Stimulated activated CD8-positive, alpha-beta memory T cell treated with anti-CD3 and anti-CD28 coated beads, Interleukin-7, amount 100 ng/mL, for 48 hours (primary cell): ENCODE measurements at regions not wholly inside any gene's neighbourhood (a gene's known extent, or its start where the extent isn't known, plus 50 kb on each side); places are given as distances from the start of the nearest gene placed in this dataset.
"Not testable (repeated sequence)": the region's sequence is repeated elsewhere in the genome, so short reads cannot be mapped to it uniquely, and the experiment has no call there.

Source experiments
- DNase-seq, 2 donors: peaks; one replicate each; pipeline ENCODE4 v3.0.0-alpha.2; 2020; ENCODE audit warnings: low read depth in 1 of 2; ENCODE audit errors: extremely low read depth in 1 of 2

DNA sequence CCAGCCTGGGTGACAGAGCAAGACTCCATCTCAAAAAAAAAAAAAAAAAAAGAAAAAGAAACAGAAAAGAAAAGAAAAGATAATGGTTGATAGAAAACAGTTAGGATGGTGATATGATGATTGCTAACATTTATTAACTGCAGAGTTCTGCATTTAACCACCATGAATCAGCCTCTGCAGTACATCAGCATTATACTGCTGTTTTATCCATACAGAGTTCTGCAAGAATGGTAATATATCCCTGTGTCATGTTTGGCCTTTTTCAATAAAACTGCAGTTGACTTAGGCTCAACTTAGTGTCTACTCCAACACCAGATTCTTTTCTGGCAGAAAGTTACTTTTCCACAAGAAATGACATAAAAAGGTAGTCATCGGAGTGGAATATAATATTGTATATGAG is 62.6 kb downstream of the DUSP6 start:
- no peak for DNase-seq

GRCh38 chr12:89288959-89289358 is 63.3 kb downstream of the DUSP6 start:
- no peak for DNase-seq

DNA sequence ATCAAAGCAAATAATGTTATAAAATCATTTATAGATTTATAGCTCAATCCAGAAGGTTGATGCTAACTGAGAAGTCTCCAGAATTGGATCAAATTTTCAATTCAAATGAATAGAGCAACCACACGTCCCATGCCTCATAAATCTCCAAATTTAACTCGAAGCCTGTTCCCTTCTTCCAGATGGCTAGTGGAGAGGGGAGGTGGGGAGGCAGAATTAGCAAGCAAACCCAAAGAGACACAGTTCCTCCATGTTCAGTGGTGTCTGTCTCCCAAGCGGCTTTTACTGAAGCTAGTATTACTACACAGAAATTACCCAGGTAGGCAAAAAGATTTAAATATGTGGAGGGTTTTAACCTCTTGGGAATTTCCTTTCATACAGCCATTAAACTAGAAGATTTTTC is 65.8 kb downstream of the DUSP6 start:
- DNase-seq = no peak

DNA sequence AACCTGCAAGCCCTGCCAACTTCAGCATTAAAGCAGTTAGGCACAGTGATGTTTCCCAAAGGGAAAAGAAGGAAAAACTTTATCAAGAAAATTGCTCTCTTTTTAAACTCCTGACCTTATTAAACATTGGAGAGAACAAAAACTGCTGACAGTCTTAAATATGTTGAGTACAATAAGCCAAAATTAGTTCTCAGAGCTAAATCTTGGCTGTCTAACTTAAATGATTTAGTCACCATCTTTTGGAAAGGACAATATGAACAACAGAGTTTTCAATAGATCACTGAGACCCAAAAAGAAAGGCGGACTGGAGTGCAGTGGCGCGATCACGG is 70.8 kb downstream of the DUSP6 start:
- no peak for DNase-seq

DNA sequence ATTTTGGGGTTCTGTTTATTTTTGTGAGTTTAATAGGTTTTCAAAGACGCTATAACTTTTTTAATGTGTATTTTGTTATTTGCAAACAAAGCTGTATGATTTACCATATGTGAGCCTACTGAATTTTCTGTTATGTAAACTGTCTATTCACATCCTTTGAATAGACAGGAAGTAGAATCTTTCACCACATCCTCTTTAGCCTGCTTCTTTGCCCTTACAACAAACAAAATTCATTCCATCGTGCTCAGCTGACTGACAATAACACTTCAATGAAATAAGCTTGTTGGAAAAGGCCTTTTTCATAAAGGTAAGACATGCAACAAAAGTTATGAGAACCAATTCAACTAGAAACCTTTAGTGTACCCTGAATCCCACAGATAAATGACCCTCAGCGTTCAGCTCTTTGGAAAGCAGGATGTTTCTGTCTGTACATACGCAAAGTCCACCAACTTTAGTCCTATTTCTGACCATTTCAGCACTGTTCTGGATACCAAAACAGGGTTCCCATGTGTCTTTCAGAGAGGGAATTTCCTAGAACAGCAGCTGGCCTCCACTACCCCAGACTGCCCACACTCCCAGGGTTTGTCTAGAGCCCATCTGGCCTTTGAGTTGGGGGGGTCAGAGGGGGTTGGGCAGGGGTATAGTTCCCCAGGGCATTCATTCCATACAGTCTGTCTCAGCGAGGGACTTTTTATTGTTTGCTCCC is 71.3 kb downstream of the DUSP6 start:
- no peak for DNase-seq

DNA sequence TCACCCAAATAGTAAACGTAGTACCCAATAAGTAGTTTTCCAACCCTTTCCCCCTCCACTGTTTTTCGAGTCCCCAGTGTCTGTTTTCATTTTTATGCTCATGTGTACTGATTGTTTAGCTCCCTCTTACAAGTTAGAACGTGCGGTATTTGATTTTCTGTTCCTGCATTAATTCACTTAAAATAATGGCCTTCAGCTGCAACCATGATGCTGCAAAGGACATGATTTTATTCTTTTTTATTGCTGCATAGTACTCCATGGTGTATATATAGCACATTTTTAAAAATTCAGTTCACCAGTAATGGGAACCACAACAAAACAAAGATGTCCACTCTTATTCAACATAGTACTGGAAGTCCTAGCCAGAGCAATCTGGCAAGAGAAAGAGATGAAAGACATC is 72.8 kb downstream of the DUSP6 start:
- DNase-seq = no peak

- no peak for DNase-seq
These were observed 73.4 kb downstream of the DUSP6 start for GRCh38 chr12:89278862-89279261.

DNA sequence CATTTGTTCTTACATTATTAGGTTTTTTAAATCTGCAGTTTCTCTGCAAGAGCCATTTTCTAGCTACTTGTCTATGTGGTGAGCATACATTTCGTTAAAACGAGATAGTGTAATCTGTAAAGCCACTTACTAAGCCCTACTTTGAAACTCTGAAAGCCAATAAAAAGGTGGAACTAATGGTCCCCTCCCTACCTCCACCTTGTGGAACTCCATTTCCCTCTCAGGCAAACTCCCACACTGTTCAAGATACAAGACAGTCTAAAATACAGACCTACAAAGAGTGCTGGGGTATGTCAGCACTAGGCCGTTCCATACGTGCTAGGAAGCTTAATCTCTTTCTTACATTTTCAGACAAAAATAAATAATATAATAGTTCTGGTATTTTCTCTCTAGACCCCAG is 74.1 kb downstream of the DUSP6 start:
- no peak for DNase-seq

GRCh38 chr12:89276860-89277259 is 75.4 kb downstream of the DUSP6 start:
- DNase-seq = no peak

DNA sequence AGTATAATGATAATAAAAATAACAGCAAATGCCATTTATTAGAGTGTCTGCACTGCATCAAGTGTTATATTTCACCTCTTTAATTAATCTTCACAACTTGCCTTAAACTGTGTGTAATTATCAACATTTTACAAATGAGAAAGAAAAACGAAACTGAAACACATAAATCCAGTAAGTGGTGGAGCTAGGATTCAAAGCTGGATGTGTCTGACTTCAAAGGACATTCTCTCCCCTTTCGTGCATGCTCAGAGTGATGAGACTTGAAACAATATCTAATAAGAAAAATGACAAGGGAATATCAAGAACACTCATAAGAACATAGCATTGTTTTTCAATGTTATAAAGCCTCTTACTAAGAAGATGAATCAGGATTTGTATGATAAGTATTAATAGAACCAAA is 78.8 kb downstream of the DUSP6 start:
- no peak for DNase-seq

- no peak for DNase-seq
These were observed 81.8 kb downstream of the DUSP6 start for GRCh38 chr12:89270548-89270947.

GRCh38 chr12:89269174-89269573 is 83.1 kb downstream of the DUSP6 start:
- DNase-seq = no peak

DNA sequence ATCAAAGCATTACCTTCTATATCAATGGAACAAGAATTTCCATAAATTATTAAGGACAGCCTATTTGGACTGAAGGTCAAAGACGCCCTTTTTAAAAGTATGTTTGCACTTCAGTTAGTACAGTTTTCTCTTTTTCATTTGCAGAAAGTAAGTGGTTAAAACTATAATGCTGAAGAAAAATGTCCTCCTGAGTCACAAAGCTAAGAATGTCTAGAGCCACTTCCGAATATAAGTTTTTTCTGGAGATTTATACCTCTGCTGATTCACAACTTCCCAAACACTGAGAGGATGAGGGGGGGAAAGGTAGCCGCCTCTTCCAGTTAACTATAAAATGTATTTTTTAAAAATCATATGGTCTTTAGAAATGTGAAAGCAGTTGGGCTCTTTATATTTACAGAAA is 84.9 kb downstream of the DUSP6 start:
- DNase-seq = no peak

GRCh38 chr12:89266574-89267188 is 85.6 kb downstream of the DUSP6 start:
- not testable (repeated sequence) for DNase-seq

DNA sequence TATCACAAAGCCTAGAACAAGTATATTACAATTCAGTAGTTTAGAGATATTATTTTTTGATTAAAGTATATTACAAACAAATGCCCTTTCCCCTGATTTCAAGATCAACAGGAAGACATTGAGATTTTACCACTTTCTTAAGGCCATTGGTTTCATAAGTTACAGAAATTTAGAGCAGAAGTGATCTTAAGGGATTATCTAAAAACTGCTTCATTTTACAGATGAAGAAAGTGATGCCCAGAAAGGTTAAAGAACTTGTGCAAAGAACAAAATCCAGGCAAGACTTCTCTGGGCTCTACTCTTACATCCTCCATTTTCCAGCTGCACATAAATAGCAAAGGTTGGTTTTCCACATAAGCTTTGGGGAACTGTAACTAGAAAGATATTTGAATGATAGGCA is 87.5 kb downstream of the DUSP6 start:
- no peak for DNase-seq

DNA sequence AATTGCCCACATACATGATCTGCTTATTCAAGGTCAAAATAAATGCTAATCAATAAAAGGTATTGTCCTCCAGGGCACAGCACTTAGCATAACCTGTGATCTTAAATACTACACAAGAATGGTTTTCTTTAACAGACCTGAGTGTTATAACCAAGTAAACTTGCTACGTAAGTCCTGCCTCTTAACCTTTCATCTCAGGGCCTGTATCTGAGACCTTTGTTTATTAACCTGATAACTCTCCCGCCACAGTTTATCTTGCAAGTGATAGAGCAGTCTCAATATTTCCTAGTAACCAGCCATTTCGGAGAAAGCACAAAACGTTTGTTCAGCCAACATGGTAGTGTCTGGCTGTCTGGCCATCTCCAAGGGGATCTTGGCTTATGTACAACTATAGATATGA is 88.4 kb downstream of the DUSP6 start:
- no peak for DNase-seq

- no peak for DNase-seq
These were observed 89.3 kb downstream of the DUSP6 start for GRCh38 chr12:89262855-89263552.

GRCh38 chr12:89261982-89262381 is 90.3 kb downstream of the DUSP6 start:
- no peak for DNase-seq

- DNase-seq = no peak
These were observed 91.3 kb downstream of the DUSP6 start for GRCh38 chr12:89260841-89261637.

DNA sequence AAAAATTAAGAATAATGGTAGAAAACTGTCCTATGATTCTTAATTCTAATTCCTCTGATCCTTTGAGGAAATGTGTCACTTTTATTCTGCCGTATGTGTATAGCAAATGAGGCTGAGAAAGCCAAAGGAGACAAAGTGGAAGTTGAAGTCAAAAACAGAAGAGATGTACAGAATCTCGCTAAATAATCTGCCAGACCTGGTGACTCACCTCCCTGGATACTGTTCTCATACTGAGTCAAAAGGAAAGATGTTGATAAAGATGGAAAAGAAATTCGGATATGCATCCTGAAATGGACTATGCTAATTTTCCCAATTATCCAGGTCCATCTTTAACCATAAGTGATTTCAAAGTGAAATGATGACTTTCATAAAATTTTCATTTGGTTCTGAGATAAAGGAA is 92.5 kb downstream of the DUSP6 start:
- no peak for DNase-seq

DNA sequence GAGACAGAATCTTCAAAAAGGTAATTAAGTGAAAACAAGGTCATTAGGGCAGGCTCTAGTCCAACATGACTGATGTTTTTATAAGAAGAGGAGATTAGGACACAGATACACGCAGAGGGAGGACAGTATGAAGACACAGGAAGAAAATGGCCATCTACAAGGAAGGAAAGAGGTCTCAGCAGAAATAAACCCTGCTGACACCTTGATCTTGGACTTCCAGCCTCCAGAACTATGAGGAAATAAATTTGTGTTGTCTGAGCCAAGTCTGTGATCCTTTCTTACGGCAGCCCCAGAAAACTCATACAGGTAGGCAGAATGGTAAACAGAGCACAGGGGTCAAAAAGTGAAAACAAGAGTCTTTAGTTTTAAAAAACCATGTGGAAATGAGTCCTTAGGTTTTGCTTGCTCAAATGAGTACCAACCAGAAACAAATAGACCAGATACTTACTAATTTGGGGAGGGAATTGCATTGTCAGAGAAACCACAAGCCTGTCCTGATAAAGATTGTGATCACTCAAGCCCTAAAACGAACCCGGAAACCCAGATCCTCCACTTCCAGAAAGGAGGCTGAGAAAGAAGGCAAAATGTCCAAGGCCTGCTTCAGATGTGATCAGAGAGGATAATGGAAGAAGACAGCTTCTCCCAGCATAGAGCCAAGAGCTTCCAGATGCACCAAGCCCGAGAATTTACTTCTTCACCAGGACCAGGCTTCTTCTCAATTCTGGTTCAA is 93.9 kb downstream of the DUSP6 start:
- no peak for DNase-seq
